Testis (tissue), 2 donors: ENCODE measurements at regions not wholly inside any gene's neighbourhood (a gene's known extent, or its start where the extent isn't known, plus 50 kb on each side); places are given as distances from the start of the nearest gene placed in this dataset.

ENCODE experiments used
- POLR2A ChIP-seq: fragments of 450-650 bp; IDR thresholded peaks from one replicate; pipeline ENCODE4 v1.6.1; 2017; ENCODE audit warnings: antibody characterized with exemption, mild to moderate bottlenecking, moderate library complexity
- TF ChIP-seq, protein P1 (sequence below), 3 experiments: fragments of 450-650 bp in 2 of 3; fragments of 200-600 bp in 1 of 3; sonication (generic) in 1 of 3; IDR thresholded peaks; one replicate each; pipeline ENCODE4 v1.5.1; 2016 to 2019; ENCODE audit warnings: antibody characterized with exemption in 3 of 3, mild to moderate bottlenecking in 2 of 3, moderate library complexity in 1 of 3

- no peak for TF ChIP-seq POLR2A
- TF ChIP-seq, protein P1, sequence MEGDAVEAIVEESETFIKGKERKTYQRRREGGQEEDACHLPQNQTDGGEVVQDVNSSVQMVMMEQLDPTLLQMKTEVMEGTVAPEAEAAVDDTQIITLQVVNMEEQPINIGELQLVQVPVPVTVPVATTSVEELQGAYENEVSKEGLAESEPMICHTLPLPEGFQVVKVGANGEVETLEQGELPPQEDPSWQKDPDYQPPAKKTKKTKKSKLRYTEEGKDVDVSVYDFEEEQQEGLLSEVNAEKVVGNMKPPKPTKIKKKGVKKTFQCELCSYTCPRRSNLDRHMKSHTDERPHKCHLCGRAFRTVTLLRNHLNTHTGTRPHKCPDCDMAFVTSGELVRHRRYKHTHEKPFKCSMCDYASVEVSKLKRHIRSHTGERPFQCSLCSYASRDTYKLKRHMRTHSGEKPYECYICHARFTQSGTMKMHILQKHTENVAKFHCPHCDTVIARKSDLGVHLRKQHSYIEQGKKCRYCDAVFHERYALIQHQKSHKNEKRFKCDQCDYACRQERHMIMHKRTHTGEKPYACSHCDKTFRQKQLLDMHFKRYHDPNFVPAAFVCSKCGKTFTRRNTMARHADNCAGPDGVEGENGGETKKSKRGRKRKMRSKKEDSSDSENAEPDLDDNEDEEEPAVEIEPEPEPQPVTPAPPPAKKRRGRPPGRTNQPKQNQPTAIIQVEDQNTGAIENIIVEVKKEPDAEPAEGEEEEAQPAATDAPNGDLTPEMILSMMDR (IDR thresholded peaks at IDR 0.05): no peak
These were observed 188.8 kb downstream of the MATN1 start for GRCh38 chr1:30534551-30534940.
